ENCODE measurements at regions not wholly inside any gene's neighbourhood (a gene's known extent, or its start where the extent isn't known, plus 50 kb on each side); places are given as distances from the start of the nearest gene placed in this dataset.

DNA sequence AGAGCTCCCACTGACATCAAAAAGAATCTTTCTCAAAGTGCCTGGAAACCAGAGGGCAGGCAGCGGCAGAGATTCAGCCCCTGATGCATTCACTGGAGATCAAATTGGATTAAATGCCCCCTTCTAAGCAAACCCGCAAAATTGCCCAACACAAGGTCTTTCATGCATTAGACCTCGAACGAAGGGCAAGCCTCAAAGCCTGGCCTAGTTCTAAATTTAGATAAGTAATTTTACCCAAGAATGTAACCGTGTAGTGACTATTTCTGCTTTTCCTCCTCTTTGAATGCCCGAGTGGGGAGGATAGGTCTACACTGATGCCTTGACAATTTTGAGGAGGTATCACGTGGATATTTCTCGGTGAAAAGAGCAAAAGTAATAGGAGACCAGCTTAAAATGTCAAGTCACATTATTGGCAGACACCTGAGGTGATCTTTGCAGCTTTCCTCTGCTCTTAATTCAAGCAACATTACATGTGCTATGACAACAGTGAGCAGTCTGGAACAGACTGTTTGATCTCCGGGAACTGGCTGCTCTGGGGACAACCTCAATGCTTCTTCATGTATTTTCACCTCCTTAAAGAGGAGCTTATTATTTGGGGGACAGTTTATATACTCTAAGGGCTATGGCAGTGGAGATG lies 1263.5 kb upstream of the AUTS2 start:
- no peak for TF ChIP-seq CTCF (conservative IDR thresholded peaks at IDR 0.05; ENCODE audit: low read length)
- no peak for TF ChIP-seq EZH2phosphoT487 (IDR thresholded peaks at IDR 0.05; ENCODE audit: borderline replicate concordance)
